ENCODE measurements at regions not wholly inside any gene's neighbourhood (a gene's known extent, or its start where the extent isn't known, plus 50 kb on each side); places are given as distances from the start of the nearest gene placed in this dataset.
"Not testable (repeated sequence)": the region's sequence is repeated elsewhere in the genome, so short reads cannot be mapped to it uniquely, and the experiment has no call there.

GRCh38 chr17:34423978-34424813, 61.2 kb upstream of the CCL1 start:
- DNase-seq (ENCODE audit: low read depth, low spot score) = no peak
- Histone ChIP-seq H3K4me3 (no peak overlapping the region), H3K36me3 (ENCODE audit: insufficient read depth, low read length) (no peaks in the 10 kb centered on the region), H3K27ac (no peak overlapping the region), H3K9me3 (ENCODE audit: low read depth, low read length) (no peaks in the 10 kb centered on the region), H3K9ac (ENCODE audit: insufficient read length) (no peak overlapping the region)
- TF ChIP-seq EZH2 (IDR thresholded peaks at IDR 0.05) = no peak
- no peak for TF ChIP-seq FOXP2 (optimal IDR thresholded peaks at IDR 0.05; ENCODE audit: control extremely low read depth, extremely low read length, insufficient read depth)
- no peak for TF ChIP-seq POLR2AphosphoS5 (IDR thresholded peaks at IDR 0.05; ENCODE audit: borderline replicate concordance, low read depth, low read length)

- H3K27ac ChIP-seq; H3K9ac ChIP-seq (ENCODE audit: insufficient read length); H3K9me3 ChIP-seq (ENCODE audit: low read depth, low read length); H3K36me3 ChIP-seq (ENCODE audit: insufficient read depth, low read length); DNase-seq (ENCODE audit: low read depth, low spot score); H3K4me3 ChIP-seq: not testable (repeated sequence)
These were observed 60.3 kb upstream of the CCL1 start for GRCh38 chr17:34423315-34423714.

GRCh38 chr17:34420900-34421299, 57.9 kb upstream of the CCL1 start:
- no peak for DNase-seq (ENCODE audit: low read depth, low spot score)
- H3K9ac ChIP-seq (ENCODE audit: insufficient read length) = no peak overlapping the region

GRCh38 chr17:34420254-34420766, 57.3 kb upstream of the CCL1 start:
- no peak overlapping the region for H3K9ac ChIP-seq (ENCODE audit: insufficient read length)
- peak; percentile 3 for DNase-seq (ENCODE audit: low read depth, low spot score)
- no peak for TF ChIP-seq FOXP2 (optimal IDR thresholded peaks at IDR 0.05; ENCODE audit: control extremely low read depth, extremely low read length, insufficient read depth)
- no peak for TF ChIP-seq POLR2AphosphoS5 (IDR thresholded peaks at IDR 0.05; ENCODE audit: borderline replicate concordance, low read depth, low read length)
- no peak for TF ChIP-seq EZH2 (IDR thresholded peaks at IDR 0.05)
- H3K36me3 ChIP-seq (ENCODE audit: insufficient read depth, low read length) = no peaks in the 10 kb centered on the region
- no peaks in the 10 kb centered on the region for H3K9me3 ChIP-seq (ENCODE audit: low read depth, low read length)
- no peak overlapping the region for H3K27ac ChIP-seq
- H3K4me3 ChIP-seq = no peak overlapping the region

More at GRCh38 chr17:34420900-34421299, 57.9 kb upstream of the CCL1 start:
- H3K9me3 ChIP-seq (ENCODE audit: low read depth, low read length) = no peaks in the 10 kb centered on the region
- H3K36me3 ChIP-seq (ENCODE audit: insufficient read depth, low read length) = no peaks in the 10 kb centered on the region
- H3K27ac ChIP-seq = no peak overlapping the region
- no peak for TF ChIP-seq FOXP2 (optimal IDR thresholded peaks at IDR 0.05; ENCODE audit: control extremely low read depth, extremely low read length, insufficient read depth)
- no peak for TF ChIP-seq POLR2AphosphoS5 (IDR thresholded peaks at IDR 0.05; ENCODE audit: borderline replicate concordance, low read depth, low read length)
- no peak for TF ChIP-seq EZH2 (IDR thresholded peaks at IDR 0.05)
- H3K4me3 ChIP-seq = no peak overlapping the region

GRCh38 chr17:34416116-34416515, 53.1 kb upstream of the CCL1 start:
- Histone ChIP-seq H3K36me3 (ENCODE audit: insufficient read depth, low read length) (no peaks in the 10 kb centered on the region), H3K9ac (ENCODE audit: insufficient read length) (no peak overlapping the region), H3K27ac (no peak overlapping the region), H3K4me3 (no peak overlapping the region), H3K9me3 (ENCODE audit: low read depth, low read length) (no peaks in the 10 kb centered on the region)
- no peak for DNase-seq (ENCODE audit: low read depth, low spot score)
- TF ChIP-seq FOXP2 (optimal IDR thresholded peaks at IDR 0.05; ENCODE audit: control extremely low read depth, extremely low read length, insufficient read depth) (no peak), POLR2AphosphoS5 (IDR thresholded peaks at IDR 0.05; ENCODE audit: borderline replicate concordance, low read depth, low read length) (no peak), EZH2 (IDR thresholded peaks at IDR 0.05) (no peak)

- no peaks in the 10 kb centered on the region for H3K9me3 ChIP-seq (ENCODE audit: low read depth, low read length)
- TF ChIP-seq FOXP2 (optimal IDR thresholded peaks at IDR 0.05; ENCODE audit: control extremely low read depth, extremely low read length, insufficient read depth) = no peak
- no peak for TF ChIP-seq POLR2AphosphoS5 (IDR thresholded peaks at IDR 0.05; ENCODE audit: borderline replicate concordance, low read depth, low read length)
- TF ChIP-seq EZH2 (IDR thresholded peaks at IDR 0.05) = no peak
- no peak overlapping the region for H3K9ac ChIP-seq (ENCODE audit: insufficient read length)
- H3K27ac ChIP-seq = no peak overlapping the region
- no peaks in the 10 kb centered on the region for H3K36me3 ChIP-seq (ENCODE audit: insufficient read depth, low read length)
- no peak overlapping the region for H3K4me3 ChIP-seq
- no peak for DNase-seq (ENCODE audit: low read depth, low spot score)
These were observed 51.3 kb upstream of the CCL1 start for GRCh38 chr17:34414339-34414738.

- H3K9ac ChIP-seq (ENCODE audit: insufficient read length) = no peak overlapping the region
- H3K27ac ChIP-seq = no peak overlapping the region
- no peak for DNase-seq (ENCODE audit: low read depth, low spot score)
- TF ChIP-seq POLR2AphosphoS5 (IDR thresholded peaks at IDR 0.05; ENCODE audit: borderline replicate concordance, low read depth, low read length) = no peak
- TF ChIP-seq EZH2 (IDR thresholded peaks at IDR 0.05) = no peak
- TF ChIP-seq FOXP2 (optimal IDR thresholded peaks at IDR 0.05; ENCODE audit: control extremely low read depth, extremely low read length, insufficient read depth) = no peak
- H3K4me3 ChIP-seq = no peak overlapping the region
- H3K9me3 ChIP-seq (ENCODE audit: low read depth, low read length) = no peaks in the 10 kb centered on the region
- H3K36me3 ChIP-seq (ENCODE audit: insufficient read depth, low read length) = no peaks in the 10 kb centered on the region
These were observed 50.5 kb upstream of the CCL1 start for GRCh38 chr17:34413443-34414119.

- no peaks in the 10 kb centered on the region for H3K9me3 ChIP-seq (ENCODE audit: low read depth, low read length)
- TF ChIP-seq POLR2AphosphoS5 (IDR thresholded peaks at IDR 0.05; ENCODE audit: borderline replicate concordance, low read depth, low read length) = no peak
- TF ChIP-seq EZH2 (IDR thresholded peaks at IDR 0.05) = no peak
- no peak for TF ChIP-seq FOXP2 (optimal IDR thresholded peaks at IDR 0.05; ENCODE audit: control extremely low read depth, extremely low read length, insufficient read depth)
- H3K4me3 ChIP-seq = no peak overlapping the region
- H3K36me3 ChIP-seq (ENCODE audit: insufficient read depth, low read length) = no peaks in the 10 kb centered on the region
- H3K27ac ChIP-seq = no peak overlapping the region
- H3K9ac ChIP-seq (ENCODE audit: insufficient read length) = no peak overlapping the region
- DNase-seq (ENCODE audit: low read depth, low spot score) = no peak
These were observed 50.0 kb upstream of the CCL1 start for GRCh38 chr17:34412965-34413441.

All from SK-N-MC (cell line).